Duodenal mucosa (tissue), 2 donors: ENCODE measurements at regions not wholly inside any gene's neighbourhood (a gene's known extent, or its start where the extent isn't known, plus 50 kb on each side); places are given as distances from the start of the nearest gene placed in this dataset.

Source experiments
- H3K27ac ChIP-seq: one replicate; pipeline ENCODE4 v1.7.0; 2013; ENCODE audit warnings: low read depth, low read length
- H3K27me3 ChIP-seq, 2 donors: one replicate each; pipeline ENCODE4 v1.7.0; 2013; ENCODE audit warnings: low read length in 2 of 2, control low read depth in 1 of 2; ENCODE audit not compliant: insufficient read depth in 2 of 2, control insufficient read depth in 1 of 2
- H3K36me3 ChIP-seq, 2 donors: one replicate each; pipeline ENCODE4 v1.7.0; 2013; ENCODE audit warnings: low read length in 2 of 2, control low read depth in 1 of 2; ENCODE audit not compliant: insufficient read depth in 2 of 2, control insufficient read depth in 1 of 2
- H3K4me1 ChIP-seq, 2 donors: one replicate each; pipeline ENCODE4 v1.7.0; 2013; ENCODE audit warnings: low read length in 2 of 2, control low read depth in 1 of 2; ENCODE audit not compliant: insufficient read depth in 2 of 2, control insufficient read depth in 1 of 2
- H3K4me3 ChIP-seq, 2 donors: one replicate each; pipeline ENCODE4 v1.7.0; 2013; ENCODE audit warnings: low read length in 2 of 2, low read depth in 1 of 2
- H3K9ac ChIP-seq, 2 donors: one replicate each; pipeline ENCODE4 v1.7.0; 2013; ENCODE audit warnings: low read length in 2 of 2, low read depth in 1 of 2
- H3K9me3 ChIP-seq, 2 donors: one replicate each; pipeline ENCODE4 v1.7.0; 2013; ENCODE audit warnings: low read length in 2 of 2, control low read depth in 1 of 2; ENCODE audit not compliant: control insufficient read depth in 1 of 2

DNA sequence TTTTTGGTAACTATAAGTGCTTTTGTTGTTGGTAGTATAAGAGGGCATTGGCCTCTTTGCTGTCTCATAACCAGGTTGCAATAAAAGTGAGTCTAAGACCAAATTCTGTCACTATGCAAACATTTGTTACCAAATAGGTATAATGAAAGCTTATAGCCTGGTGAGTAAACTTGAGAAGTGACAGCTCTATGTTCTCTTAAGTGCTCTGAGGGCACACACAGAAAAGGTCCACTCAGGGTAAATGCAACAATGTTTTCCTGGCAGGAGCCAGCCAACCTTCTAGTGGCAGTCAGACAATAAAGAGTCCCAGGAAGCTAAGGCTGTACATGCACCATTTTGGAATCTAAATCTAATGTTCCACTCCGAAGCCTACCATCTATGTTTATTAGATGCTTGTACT lies 262.1 kb upstream of the TGFBR2 start:
- Histone ChIP-seq H3K9ac (no peak overlapping the region), H3K27ac (no peak overlapping the region), H3K27me3 (no peaks in the 10 kb centered on the region), H3K4me1 (no peaks in the 10 kb centered on the region), H3K4me3 (no peak overlapping the region), H3K9me3 (no peaks in the 10 kb centered on the region), H3K36me3 (no peaks in the 10 kb centered on the region)

DNA sequence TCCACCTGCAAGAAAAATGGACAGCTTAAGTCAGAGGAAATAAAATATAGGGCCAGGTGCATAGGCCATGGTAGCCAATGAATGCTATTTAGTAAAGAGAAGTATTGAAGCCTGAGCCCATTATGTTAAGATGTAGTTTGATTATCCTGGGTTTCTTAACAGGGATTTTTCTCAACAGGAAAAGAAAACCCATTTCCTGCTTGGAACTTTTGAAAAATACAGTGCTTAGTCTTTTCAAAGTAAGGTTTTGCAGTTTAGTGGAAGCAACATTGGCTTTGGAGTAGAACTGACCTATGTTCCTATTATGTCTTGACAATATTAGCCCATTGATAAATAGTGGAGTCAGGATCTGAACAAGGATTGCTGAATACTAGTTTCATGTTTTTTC lies 259.5 kb upstream of the TGFBR2 start:
- H3K4me1 ChIP-seq, result no peaks in the 10 kb centered on the region
- H3K27me3 ChIP-seq, result no peaks in the 10 kb centered on the region
- H3K9ac ChIP-seq, result no peak overlapping the region
- H3K27ac ChIP-seq, result no peak overlapping the region
- H3K9me3 ChIP-seq, result no peaks in the 10 kb centered on the region
- no peak overlapping the region for H3K4me3 ChIP-seq
- H3K36me3 ChIP-seq, result no peaks in the 10 kb centered on the region

DNA sequence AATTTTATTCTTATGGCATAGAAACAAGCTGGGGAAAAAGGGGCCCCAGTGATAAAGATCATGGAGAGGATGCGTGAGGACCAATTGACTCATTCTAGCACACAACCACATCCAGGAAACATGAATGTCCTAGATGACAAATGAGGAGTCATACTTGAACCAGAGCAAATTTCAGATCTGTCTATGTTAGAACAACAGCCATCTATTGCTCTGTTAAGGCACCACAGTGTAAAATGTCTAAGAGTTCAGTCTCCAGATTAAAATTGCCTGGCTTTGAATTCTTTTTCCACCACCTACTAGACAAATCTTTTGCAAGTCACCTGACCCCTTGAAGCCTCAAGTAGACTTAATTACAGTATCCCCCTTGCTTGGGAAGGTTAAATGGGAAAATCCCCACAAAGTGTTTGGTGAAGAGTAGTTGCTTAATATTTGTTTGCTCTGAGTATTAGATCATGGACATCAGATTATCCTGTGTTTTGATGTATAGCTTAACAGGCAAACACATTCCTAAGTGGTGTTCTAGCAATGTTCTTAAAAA lies 258.7 kb upstream of the TGFBR2 start:
- no peaks in the 10 kb centered on the region for H3K4me1 ChIP-seq
- H3K27ac ChIP-seq, result no peak overlapping the region
- H3K4me3 ChIP-seq, result no peak overlapping the region
- H3K9ac ChIP-seq, result no peak overlapping the region
- H3K9me3 ChIP-seq, result no peaks in the 10 kb centered on the region
- H3K36me3 ChIP-seq, result no peaks in the 10 kb centered on the region
- H3K27me3 ChIP-seq, result no peaks in the 10 kb centered on the region

DNA sequence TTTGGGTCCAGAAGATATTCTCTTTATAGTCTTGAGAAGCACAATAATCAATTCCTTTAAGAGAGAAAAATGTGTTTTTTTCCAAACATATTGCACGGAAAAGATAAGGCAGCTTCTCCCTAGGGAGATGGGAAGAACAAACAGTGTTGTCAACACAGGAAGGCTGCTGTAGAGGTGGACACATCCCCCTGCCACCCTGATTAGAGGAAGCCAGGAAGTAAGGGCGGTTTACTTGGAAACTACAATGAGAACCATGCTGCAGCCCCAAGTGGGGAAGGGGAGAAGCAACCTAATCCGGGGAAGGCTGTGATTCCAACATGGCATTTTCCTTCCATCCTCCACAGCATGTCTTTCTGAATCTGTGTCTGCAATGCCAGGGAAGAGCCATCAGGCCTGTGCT lies 256.9 kb upstream of the TGFBR2 start:
- Histone ChIP-seq H3K9me3 (no peaks in the 10 kb centered on the region), H3K27me3 (no peaks in the 10 kb centered on the region), H3K4me1 (peaks cover 0 to under 1% of the 10 kb centered on the region in 2 donors), H3K36me3 (no peaks in the 10 kb centered on the region), H3K9ac (no peak overlapping the region), H3K4me3 (no peak overlapping the region), H3K27ac (no peak overlapping the region)

DNA sequence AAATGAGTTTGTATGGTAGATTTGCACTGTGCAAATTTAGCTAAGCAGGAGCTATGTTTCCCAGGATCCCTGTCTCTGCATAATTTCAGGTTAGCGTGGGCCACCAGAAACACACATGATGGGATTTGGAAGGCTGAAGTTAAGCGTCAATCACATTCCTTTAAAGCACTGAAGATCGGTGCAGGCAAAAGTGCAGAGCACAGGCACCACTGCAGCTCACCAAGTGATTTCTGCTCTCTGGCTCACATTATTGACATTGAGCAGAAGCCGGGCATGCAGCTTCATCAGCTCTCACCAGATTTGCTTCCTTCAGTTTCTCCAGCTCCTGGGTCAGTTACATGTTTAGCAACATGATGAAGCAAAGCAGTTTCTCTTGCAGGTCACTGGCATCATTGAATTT lies 256.4 kb upstream of the TGFBR2 start:
- peaks cover 0 to 5% of the 10 kb centered on the region in 2 donors for H3K4me1 ChIP-seq

DNA sequence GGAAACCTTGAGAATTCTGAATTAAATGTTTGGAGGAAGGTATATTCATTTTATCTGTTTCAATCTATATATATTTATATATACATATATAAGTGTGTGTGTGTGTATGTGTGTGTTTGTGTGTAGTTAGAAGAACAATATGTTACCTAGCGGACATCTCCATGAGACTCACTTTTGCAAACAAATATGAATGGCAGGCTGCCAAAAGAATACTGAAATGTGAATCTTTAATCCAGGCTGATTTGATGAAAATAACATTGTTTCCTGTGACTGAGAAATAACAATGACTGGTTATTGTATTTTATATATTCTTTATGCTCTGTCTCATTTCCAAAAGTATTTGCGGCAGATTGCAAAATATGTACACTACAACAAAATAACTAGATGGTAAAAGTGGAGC lies 255.5 kb upstream of the TGFBR2 start:
- Histone ChIP-seq H3K27ac (no peak overlapping the region), H3K4me3 (no peak overlapping the region), H3K4me1 (peaks cover 0 to 6% of the 10 kb centered on the region in 2 donors)

More for the DNA sequence above, 256.4 kb upstream of the TGFBR2 start:
- no peak overlapping the region for H3K27ac ChIP-seq
- no peak overlapping the region for H3K4me3 ChIP-seq
- H3K36me3 ChIP-seq, result no peaks in the 10 kb centered on the region
- no peak overlapping the region for H3K9ac ChIP-seq
- H3K9me3 ChIP-seq, result no peaks in the 10 kb centered on the region
- H3K27me3 ChIP-seq, result no peaks in the 10 kb centered on the region

DNA sequence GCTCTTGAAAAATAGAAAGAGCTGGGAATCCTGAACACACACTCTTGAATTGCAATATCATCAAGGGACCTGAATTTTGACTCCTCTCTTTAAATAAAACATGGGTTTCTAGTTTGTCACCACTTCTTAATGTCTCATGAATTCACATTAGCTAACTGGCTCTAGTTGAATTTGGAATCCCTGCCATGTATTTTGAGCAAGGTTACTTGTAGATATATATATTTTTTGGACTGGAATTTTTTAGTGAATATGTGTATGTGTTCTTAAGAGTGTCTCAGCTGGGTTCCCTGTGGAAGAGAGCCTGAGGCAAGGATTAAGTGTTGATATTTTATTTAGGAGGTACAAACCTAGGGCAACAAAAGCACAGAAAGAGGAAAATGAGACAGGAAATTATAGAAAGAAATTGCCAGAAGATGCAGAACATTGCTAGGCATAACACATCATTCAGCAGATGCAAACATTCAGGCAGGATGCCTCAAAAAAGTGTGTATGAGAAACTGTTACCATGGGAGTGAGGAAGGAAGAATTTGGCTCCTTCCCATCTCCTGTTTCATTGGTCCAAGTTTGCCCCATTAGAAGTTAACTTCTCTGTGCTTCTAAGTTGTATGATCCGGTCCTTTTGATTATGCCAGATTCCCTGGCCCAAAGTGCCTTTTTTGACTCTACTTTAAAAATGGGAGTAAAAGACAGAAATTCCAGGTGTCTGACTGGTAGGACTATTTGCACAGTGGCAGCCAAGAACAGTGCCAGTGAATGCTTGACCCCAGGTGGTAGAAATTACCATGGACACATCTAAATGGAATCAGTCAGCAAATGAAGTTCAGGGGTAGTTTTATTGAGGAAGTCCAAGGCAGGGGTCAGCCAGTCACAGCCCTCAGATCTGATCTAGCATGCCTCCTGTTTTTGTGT lies 253.7 kb upstream of the TGFBR2 start:
- Histone ChIP-seq H3K9ac (no peak overlapping the region), H3K4me3 (no peak overlapping the region), H3K27ac (no peak overlapping the region), H3K4me1 (peaks cover 0 to 6% of the 10 kb centered on the region in 2 donors), H3K36me3 (no peaks in the 10 kb centered on the region), H3K9me3 (no peaks in the 10 kb centered on the region), H3K27me3 (no peaks in the 10 kb centered on the region)

More for the DNA sequence above, 255.5 kb upstream of the TGFBR2 start:
- no peak overlapping the region for H3K9ac ChIP-seq
- no peaks in the 10 kb centered on the region for H3K27me3 ChIP-seq
- H3K9me3 ChIP-seq, result no peaks in the 10 kb centered on the region
- no peaks in the 10 kb centered on the region for H3K36me3 ChIP-seq

DNA sequence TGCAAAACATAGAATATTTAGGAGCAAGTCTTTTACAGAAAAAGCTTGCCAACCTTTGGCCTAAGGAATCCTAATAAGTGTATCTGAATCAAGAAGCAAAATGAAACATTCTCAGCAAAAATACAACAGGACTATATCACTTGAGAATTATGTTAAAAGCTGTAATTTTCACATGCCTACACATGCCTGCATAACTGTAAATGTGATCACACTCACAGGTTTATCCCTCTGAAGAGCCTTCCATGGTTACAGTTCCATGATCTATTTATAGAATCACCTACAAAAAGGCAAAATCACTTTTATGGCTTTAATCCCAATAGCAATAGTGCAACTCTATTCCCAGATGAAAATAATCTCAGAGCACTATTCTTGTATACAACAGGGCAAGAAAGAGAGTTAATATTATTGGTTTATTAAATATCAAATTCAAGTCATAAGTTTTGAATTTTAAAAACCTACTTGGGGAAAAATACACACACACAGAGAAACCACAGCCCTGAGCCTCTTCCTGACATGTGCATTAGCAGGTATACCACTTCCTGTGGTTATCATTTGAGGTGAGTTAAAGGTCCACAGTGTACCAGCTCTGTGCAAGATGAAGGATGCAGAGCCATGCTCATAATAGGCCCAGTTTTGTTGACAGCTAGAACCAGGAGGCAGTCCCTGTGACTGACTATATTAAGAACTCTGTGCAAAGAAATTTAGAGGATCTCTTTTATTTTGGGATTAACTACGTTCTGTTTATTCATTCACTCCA lies 252.5 kb upstream of the TGFBR2 start:
- Histone ChIP-seq H3K27me3 (no peaks in the 10 kb centered on the region), H3K9ac (no peak overlapping the region), H3K4me1 (peaks cover 0 to 6% of the 10 kb centered on the region in 2 donors), H3K4me3 (no peak overlapping the region), H3K27ac (no peak overlapping the region), H3K36me3 (no peaks in the 10 kb centered on the region), H3K9me3 (no peaks in the 10 kb centered on the region)

DNA sequence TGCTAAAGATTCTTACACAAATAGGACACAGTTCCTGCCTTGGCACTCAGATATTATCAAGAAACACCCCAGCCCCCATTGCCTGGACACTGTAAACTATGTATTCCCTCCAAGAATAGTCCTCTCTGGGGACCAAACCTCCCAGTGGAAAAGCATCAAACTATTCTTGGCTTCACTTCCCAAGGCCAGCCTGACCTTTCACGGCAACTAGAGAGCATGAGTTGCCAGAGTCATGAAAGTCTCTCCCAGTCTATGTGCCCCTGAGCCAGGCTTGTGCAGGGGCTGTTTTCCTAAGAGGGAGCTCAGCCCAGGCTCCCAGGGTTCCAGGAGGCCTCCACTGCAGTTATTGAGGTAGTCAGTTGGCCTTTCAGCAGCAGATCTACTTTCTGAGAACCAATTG lies 251.9 kb upstream of the TGFBR2 start:
- no peaks in the 10 kb centered on the region for H3K36me3 ChIP-seq
- H3K9ac ChIP-seq, result no peak overlapping the region
- H3K9me3 ChIP-seq, result no peaks in the 10 kb centered on the region
- no peak overlapping the region for H3K27ac ChIP-seq
- no peaks in the 10 kb centered on the region for H3K27me3 ChIP-seq
- peaks cover 0 to 6% of the 10 kb centered on the region in 2 donors for H3K4me1 ChIP-seq
- no peak overlapping the region for H3K4me3 ChIP-seq

DNA sequence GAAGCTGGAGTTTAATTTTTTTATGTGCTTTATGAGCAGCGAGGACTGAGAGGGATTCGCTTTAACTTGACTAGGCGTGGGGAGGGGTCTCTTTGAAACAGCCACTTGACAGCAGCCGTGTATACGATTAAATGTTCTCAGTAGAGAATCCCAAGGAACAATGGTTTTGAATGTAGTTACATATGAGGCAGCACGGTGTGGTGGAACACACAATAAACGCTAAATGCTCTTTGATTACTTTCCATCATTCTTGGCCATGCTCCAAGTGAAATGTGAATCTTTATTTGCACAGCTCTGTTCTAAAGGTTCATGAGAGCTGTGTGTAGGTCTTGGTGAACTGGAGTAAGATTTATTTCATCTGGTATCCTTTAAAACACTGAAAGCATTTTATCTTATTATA lies 251.4 kb upstream of the TGFBR2 start:
- Histone ChIP-seq H3K4me1 (peaks cover 0 to 6% of the 10 kb centered on the region in 2 donors), H3K9me3 (no peaks in the 10 kb centered on the region), H3K27me3 (no peaks in the 10 kb centered on the region), H3K27ac (no peak overlapping the region), H3K4me3 (no peak overlapping the region), H3K9ac (no peak overlapping the region), H3K36me3 (no peaks in the 10 kb centered on the region)
